ENCODE measurements at regions not wholly inside any gene's neighbourhood (a gene's known extent, or its start where the extent isn't known, plus 50 kb on each side); places are given as distances from the start of the nearest gene placed in this dataset.

- TF ChIP-seq CTCF (IDR thresholded peaks at IDR 0.05) = no peak
- TF ChIP-seq POLR2A (IDR thresholded peaks at IDR 0.05) = no peak
- TF ChIP-seq EP300 (IDR thresholded peaks at IDR 0.05) = no peak
Observed at GRCh38 chr10:80755893-80756292, 218.2 kb downstream of the SH2D4B start.
